Ishikawa (cell line): ENCODE measurements at regions not wholly inside any gene's neighbourhood (a gene's known extent, or its start where the extent isn't known, plus 50 kb on each side); places are given as distances from the start of the nearest gene placed in this dataset.

ENCODE experiments used
- CEBPB ChIP-seq: IDR thresholded peaks from 2 replicates; pipeline ENCODE4 v1.6.1; 2012
- CREB1 ChIP-seq: IDR thresholded peaks from 2 replicates; pipeline ENCODE4 v1.6.1; 2012; ENCODE audit warnings: low read depth
- EGR1 ChIP-seq: IDR thresholded peaks from 2 replicates; pipeline ENCODE4 v1.6.1; 2012
- EP300 ChIP-seq: IDR thresholded peaks from 2 replicates; pipeline ENCODE4 v1.6.1; 2012; ENCODE audit warnings: borderline replicate concordance
- FOXM1 ChIP-seq: IDR thresholded peaks from 2 replicates; pipeline ENCODE4 v1.6.1; 2012; ENCODE audit warnings: low read depth, borderline replicate concordance
- NFIC ChIP-seq: IDR thresholded peaks from 2 replicates; pipeline ENCODE4 v1.6.1; 2012
- RAD21 ChIP-seq: IDR thresholded peaks from 2 replicates; pipeline ENCODE4 v1.6.1; 2012; ENCODE audit warnings: low read depth
- TAF1 ChIP-seq: IDR thresholded peaks from 2 replicates; pipeline ENCODE4 v1.6.1; 2012; ENCODE audit warnings: low read depth, mild to moderate bottlenecking
- TCF12 ChIP-seq: IDR thresholded peaks from 2 replicates; pipeline ENCODE4 v1.6.1; 2012; ENCODE audit warnings: low read depth
- TEAD4 ChIP-seq: IDR thresholded peaks from 2 replicates; pipeline ENCODE4 v1.6.1; 2012
- YY1 ChIP-seq: IDR thresholded peaks from 2 replicates; pipeline ENCODE4 v1.6.1; 2012; ENCODE audit warnings: low read depth
- ZBTB7A ChIP-seq: IDR thresholded peaks from 2 replicates; pipeline ENCODE4 v1.6.1; 2012; ENCODE audit warnings: low read depth
- TF ChIP-seq, protein P1 (sequence below): IDR thresholded peaks from 2 replicates; pipeline ENCODE4 v1.6.1; 2012
- TF ChIP-seq, protein P2 (sequence below): IDR thresholded peaks from 2 replicates; pipeline ENCODE4 v1.6.1; 2012; ENCODE audit warnings: low read depth, mild to moderate bottlenecking

DNA sequence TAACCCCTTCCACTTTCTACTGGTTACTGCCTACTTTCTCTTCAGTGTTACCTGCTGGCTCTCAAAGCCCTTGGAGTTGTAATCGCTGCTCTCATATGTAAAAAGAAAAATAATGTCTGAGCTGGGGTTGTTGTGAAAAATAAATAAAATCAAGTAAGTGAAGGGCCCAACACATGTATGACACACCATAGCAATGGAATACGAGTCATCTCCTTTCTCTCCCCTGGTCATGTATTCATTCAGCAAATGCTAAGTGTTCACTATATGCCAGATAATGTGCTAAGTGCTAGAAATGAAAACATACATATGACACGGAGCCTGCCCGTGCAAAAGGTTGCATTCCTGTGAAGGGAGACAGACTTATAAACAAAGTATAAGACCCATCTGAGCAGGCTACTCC, 535.0 kb downstream of the RFC3 start:
- no peak for TF ChIP-seq EP300
- TF ChIP-seq TAF1, result no peak
- TF ChIP-seq NFIC, result no peak
- TF ChIP-seq, protein P1, sequence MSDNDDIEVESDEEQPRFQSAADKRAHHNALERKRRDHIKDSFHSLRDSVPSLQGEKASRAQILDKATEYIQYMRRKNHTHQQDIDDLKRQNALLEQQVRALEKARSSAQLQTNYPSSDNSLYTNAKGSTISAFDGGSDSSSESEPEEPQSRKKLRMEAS, result no peak
- no peak for TF ChIP-seq RAD21
- no peak for TF ChIP-seq TCF12
- TF ChIP-seq CEBPB, result no peak
- TF ChIP-seq, protein P2, sequence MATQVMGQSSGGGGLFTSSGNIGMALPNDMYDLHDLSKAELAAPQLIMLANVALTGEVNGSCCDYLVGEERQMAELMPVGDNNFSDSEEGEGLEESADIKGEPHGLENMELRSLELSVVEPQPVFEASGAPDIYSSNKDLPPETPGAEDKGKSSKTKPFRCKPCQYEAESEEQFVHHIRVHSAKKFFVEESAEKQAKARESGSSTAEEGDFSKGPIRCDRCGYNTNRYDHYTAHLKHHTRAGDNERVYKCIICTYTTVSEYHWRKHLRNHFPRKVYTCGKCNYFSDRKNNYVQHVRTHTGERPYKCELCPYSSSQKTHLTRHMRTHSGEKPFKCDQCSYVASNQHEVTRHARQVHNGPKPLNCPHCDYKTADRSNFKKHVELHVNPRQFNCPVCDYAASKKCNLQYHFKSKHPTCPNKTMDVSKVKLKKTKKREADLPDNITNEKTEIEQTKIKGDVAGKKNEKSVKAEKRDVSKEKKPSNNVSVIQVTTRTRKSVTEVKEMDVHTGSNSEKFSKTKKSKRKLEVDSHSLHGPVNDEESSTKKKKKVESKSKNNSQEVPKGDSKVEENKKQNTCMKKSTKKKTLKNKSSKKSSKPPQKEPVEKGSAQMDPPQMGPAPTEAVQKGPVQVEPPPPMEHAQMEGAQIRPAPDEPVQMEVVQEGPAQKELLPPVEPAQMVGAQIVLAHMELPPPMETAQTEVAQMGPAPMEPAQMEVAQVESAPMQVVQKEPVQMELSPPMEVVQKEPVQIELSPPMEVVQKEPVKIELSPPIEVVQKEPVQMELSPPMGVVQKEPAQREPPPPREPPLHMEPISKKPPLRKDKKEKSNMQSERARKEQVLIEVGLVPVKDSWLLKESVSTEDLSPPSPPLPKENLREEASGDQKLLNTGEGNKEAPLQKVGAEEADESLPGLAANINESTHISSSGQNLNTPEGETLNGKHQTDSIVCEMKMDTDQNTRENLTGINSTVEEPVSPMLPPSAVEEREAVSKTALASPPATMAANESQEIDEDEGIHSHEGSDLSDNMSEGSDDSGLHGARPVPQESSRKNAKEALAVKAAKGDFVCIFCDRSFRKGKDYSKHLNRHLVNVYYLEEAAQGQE, result no peak
- no peak for TF ChIP-seq EGR1
- no peak for TF ChIP-seq YY1
- no peak for TF ChIP-seq FOXM1
- no peak for TF ChIP-seq TEAD4
- TF ChIP-seq CREB1, result no peak
- TF ChIP-seq ZBTB7A, result no peak
